Rectal smooth muscle tissue (tissue), 1 donor: ENCODE measurements at regions not wholly inside any gene's neighbourhood (a gene's known extent, or its start where the extent isn't known, plus 50 kb on each side); places are given as distances from the start of the nearest gene placed in this dataset.
"Not testable (repeated sequence)": the region's sequence is repeated elsewhere in the genome, so short reads cannot be mapped to it uniquely, and the experiment has no call there.

Experiments used
- H3K27ac ChIP-seq: one replicate; pipeline ENCODE4 v1.7.0; 2013; ENCODE audit warnings: low read depth, low read length, inconsistent platforms
- H3K27me3 ChIP-seq: one replicate; pipeline ENCODE4 v1.7.0; 2013; ENCODE audit warnings: low read length; ENCODE audit not compliant: control insufficient read depth, insufficient read depth
- H3K36me3 ChIP-seq: one replicate; pipeline ENCODE4 v1.7.0; 2013; ENCODE audit warnings: low read length; ENCODE audit not compliant: control insufficient read depth, insufficient read depth
- H3K4me1 ChIP-seq: one replicate; pipeline ENCODE4 v1.7.0; 2013; ENCODE audit warnings: low read length; ENCODE audit not compliant: control insufficient read depth, insufficient read depth
- H3K4me3 ChIP-seq: one replicate; pipeline ENCODE4 v1.7.0; 2013; ENCODE audit warnings: low read length
- H3K9ac ChIP-seq: one replicate; pipeline ENCODE4 v1.7.0; 2013; ENCODE audit warnings: low read length

DNA sequence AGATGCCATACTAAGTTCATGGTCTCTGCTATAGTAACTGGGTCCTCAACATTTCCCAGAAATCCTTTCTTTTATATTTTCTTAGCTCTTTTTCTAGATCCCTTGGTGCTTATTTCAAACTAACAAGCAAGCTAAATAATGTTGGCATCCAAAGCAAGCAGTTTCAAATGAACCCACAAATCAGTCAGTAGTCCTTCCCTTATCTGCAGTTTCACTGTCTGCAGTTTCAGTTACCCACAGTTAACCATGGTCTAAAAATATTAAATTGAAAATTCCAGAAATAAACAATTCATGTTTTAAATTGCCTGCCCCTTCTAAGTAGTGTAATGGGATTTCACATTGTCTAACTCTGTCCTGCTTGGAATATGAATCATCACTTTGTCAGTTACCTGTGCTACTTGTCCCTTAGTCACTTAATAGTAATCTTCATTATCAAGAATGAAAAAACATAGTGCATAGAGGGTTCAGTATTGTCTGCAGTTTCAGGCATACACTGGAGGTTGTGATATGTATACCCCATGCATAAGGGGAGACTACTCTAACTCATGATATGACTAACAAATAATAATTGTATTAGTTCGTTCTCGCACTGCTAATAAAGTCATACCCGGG, 633.7 kb downstream of the MECOM start:
- H3K9ac ChIP-seq = no peak overlapping the region
- no peaks in the 10 kb centered on the region for H3K4me1 ChIP-seq
- H3K27me3 ChIP-seq = no peaks in the 10 kb centered on the region
- no peaks in the 10 kb centered on the region for H3K36me3 ChIP-seq
- H3K27ac ChIP-seq = no peak overlapping the region
- H3K4me3 ChIP-seq = no peak overlapping the region

DNA sequence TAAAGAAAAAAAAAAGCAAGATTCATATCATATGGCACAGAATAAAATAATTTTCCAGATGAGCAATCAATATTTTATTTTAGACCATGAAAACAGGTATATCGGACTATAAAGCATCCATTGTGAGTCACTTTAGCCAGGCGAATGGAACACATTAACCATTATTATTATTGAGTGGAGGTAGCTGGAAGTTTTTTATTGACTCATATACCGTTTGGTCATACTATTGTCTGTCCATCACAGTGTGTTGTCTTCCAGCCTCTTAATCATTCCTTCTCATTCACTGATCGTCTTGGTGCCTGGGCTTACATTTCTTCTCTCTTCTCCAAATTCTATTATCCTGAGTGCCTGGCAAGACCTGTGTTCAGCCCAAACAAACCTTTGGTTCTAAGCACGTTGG, 634.8 kb downstream of the MECOM start:
- no peaks in the 10 kb centered on the region for H3K4me1 ChIP-seq
- no peaks in the 10 kb centered on the region for H3K27me3 ChIP-seq
- no peak overlapping the region for H3K27ac ChIP-seq
- no peaks in the 10 kb centered on the region for H3K36me3 ChIP-seq
- no peak overlapping the region for H3K4me3 ChIP-seq
- H3K9ac ChIP-seq = no peak overlapping the region

DNA sequence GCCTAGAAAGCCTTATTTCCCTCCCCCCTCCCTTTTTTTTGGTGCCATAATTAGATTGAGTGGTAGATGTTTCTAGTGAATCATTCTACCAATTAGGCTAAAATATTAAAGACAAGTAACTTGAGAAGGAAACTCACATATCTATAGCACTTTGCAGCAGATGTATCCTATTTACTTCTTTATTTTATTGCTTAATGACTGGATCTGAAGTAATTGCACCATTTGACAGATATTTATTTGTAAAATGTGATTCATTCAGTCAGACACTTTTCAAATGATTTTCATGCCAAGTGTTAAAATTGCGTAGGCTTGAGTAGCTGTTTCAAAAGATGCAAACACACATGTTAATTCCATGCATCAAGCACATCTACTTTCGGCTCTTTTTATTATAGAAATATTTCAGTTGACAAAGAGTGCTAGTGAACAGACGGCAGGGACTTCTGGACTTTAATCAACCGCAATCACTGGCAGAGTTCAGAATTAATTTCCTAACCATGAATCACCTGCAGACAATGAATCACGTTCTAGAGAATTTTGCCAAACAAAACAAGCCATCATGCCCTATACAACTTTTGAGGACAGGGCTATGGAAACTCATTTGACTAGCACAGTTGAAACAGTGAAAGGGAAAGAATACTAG, 636.8 kb downstream of the MECOM start:
- Histone ChIP-seq H3K4me1 (no peaks in the 10 kb centered on the region), H3K36me3 (no peaks in the 10 kb centered on the region), H3K27ac (no peak overlapping the region), H3K4me3 (no peak overlapping the region), H3K27me3 (no peaks in the 10 kb centered on the region), H3K9ac (no peak overlapping the region)

- no peak overlapping the region for H3K27ac ChIP-seq
- H3K4me1 ChIP-seq = no peaks in the 10 kb centered on the region
- H3K36me3 ChIP-seq = no peaks in the 10 kb centered on the region
- no peaks in the 10 kb centered on the region for H3K27me3 ChIP-seq
- no peak overlapping the region for H3K9ac ChIP-seq
- no peak overlapping the region for H3K4me3 ChIP-seq
These were observed 641.1 kb downstream of the MECOM start for GRCh38 chr3:169022457-169022856.

GRCh38 chr3:169020371-169020770, 643.1 kb downstream of the MECOM start:
- Histone ChIP-seq H3K4me3 (no peak overlapping the region), H3K27ac (no peak overlapping the region), H3K4me1 (no peaks in the 10 kb centered on the region), H3K27me3 (no peaks in the 10 kb centered on the region), H3K9ac (no peak overlapping the region), H3K36me3 (no peaks in the 10 kb centered on the region)

- Histone ChIP-seq H3K9ac (no peak overlapping the region), H3K27me3 (no peaks in the 10 kb centered on the region), H3K4me1 (no peaks in the 10 kb centered on the region), H3K4me3 (no peak overlapping the region), H3K27ac (no peak overlapping the region), H3K36me3 (no peaks in the 10 kb centered on the region)
These were observed 654.1 kb downstream of the MECOM start for GRCh38 chr3:169009453-169009852.

DNA sequence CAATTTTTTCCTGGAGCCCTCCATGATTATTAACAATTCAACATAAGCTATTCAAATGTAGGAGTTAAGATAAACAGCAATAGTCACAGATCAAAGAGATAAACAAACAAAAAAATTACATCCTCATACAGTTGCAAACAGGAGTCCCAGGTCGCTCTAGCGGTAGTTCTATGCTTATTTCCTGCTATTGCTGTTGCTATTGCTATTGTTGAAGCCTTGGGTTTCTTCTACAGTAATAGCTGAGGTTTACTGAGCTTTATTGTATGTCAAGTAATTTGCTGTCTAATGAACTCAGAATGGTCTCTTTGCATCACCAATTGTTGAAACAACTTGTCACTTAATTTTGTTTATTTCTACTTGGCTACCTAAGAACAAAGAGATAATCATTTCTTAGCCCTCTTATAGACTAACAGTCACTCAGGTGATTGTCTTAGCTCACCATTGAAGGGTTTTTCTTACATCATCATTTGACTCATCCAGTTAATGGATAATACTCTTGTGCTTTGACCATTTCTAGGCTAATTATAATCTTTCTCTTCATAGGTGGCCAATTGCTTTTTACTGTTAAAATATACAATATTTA, 654.6 kb downstream of the MECOM start:
- H3K27me3 ChIP-seq = no peaks in the 10 kb centered on the region

GRCh38 chr3:169007145-169007544, 656.4 kb downstream of the MECOM start:
- Histone ChIP-seq H3K9ac (no peak overlapping the region), H3K36me3 (no peaks in the 10 kb centered on the region), H3K27me3 (no peaks in the 10 kb centered on the region), H3K4me1 (no peaks in the 10 kb centered on the region), H3K4me3 (no peak overlapping the region), H3K27ac (no peak overlapping the region)

More for the DNA sequence above, 654.6 kb downstream of the MECOM start:
- Histone ChIP-seq H3K4me3 (no peak overlapping the region), H3K9ac (no peak overlapping the region), H3K4me1 (no peaks in the 10 kb centered on the region), H3K36me3 (no peaks in the 10 kb centered on the region), H3K27ac (no peak overlapping the region)

- not testable (repeated sequence) for H3K4me3 ChIP-seq, H3K27me3 ChIP-seq, H3K36me3 ChIP-seq, H3K9ac ChIP-seq, H3K4me1 ChIP-seq, H3K27ac ChIP-seq
These were observed 657.1 kb downstream of the MECOM start for GRCh38 chr3:169006398-169006797.

GRCh38 chr3:169002689-169003088, 660.8 kb downstream of the MECOM start:
- Histone ChIP-seq H3K4me1 (no peaks in the 10 kb centered on the region), H3K36me3 (no peaks in the 10 kb centered on the region), H3K9ac (no peak overlapping the region), H3K27ac (no peak overlapping the region), H3K27me3 (no peaks in the 10 kb centered on the region), H3K4me3 (no peak overlapping the region)

- H3K4me3 ChIP-seq = no peak overlapping the region
- no peaks in the 10 kb centered on the region for H3K36me3 ChIP-seq
- no peak overlapping the region for H3K27ac ChIP-seq
- no peaks in the 10 kb centered on the region for H3K27me3 ChIP-seq
- no peaks in the 10 kb centered on the region for H3K4me1 ChIP-seq
- H3K9ac ChIP-seq = no peak overlapping the region
These were observed 664.7 kb downstream of the MECOM start for GRCh38 chr3:168998792-168999191.

DNA sequence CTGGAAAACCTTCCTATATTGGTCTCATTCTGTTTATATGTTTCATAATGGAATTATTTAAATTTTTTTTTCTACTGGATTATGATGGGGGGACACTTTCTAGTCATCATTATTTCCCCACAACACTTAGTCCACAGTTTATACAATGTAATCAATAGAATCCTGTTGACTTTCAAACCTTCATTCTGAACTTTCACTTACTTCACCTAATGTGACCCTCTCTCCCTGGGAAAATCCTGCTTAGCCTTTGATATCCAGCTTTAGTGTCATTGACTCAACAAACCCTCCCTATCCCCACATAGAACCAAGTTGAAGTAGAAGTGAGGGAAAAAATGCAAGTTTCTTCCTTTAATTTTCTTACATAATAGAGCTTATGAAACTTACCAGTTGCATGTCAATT, 666.0 kb downstream of the MECOM start:
- H3K36me3 ChIP-seq = no peaks in the 10 kb centered on the region

GRCh38 chr3:168996622-168997021, 666.9 kb downstream of the MECOM start:
- Histone ChIP-seq H3K36me3 (no peaks in the 10 kb centered on the region), H3K4me1 (no peaks in the 10 kb centered on the region), H3K27me3 (no peaks in the 10 kb centered on the region), H3K4me3 (no peak overlapping the region), H3K27ac (no peak overlapping the region), H3K9ac (no peak overlapping the region)

More for the DNA sequence above, 666.0 kb downstream of the MECOM start:
- no peaks in the 10 kb centered on the region for H3K4me1 ChIP-seq
- no peak overlapping the region for H3K4me3 ChIP-seq
- H3K27ac ChIP-seq = no peak overlapping the region
- no peak overlapping the region for H3K9ac ChIP-seq
- no peaks in the 10 kb centered on the region for H3K27me3 ChIP-seq
